Thyroid gland (tissue), 4 donors: ENCODE measurements at regions not wholly inside any gene's neighbourhood (a gene's known extent, or its start where the extent isn't known, plus 50 kb on each side); places are given as distances from the start of the nearest gene placed in this dataset.
"Not testable (repeated sequence)": the region's sequence is repeated elsewhere in the genome, so short reads cannot be mapped to it uniquely, and the experiment has no call there.

ENCODE experiments used
- DNase-seq, 2 donors: peaks; one replicate each; pipeline ENCODE4 v3.0.0-alpha.2; 2019
- H3K27ac ChIP-seq, 3 donors: fragments of 200-600 bp; sonication (generic); 1 replicate in 2 of 3; 2 replicates in 1 of 3; pipeline ENCODE4 v1.5.1; 2016 to 2019; ENCODE audit warnings: mild to moderate bottlenecking in 1 of 3, moderate library complexity in 1 of 3
- H3K27me3 ChIP-seq: fragments of 200-600 bp; sonication (generic); one replicate; pipeline ENCODE4 v1.5.1; 2019
- H3K36me3 ChIP-seq, 2 donors: fragments of 200-600 bp; sonication (generic); one replicate each; pipeline ENCODE4 v1.5.1; 2016 to 2019
- H3K4me1 ChIP-seq, 2 donors: fragments of 200-600 bp; sonication (generic); one replicate each; pipeline ENCODE4 v1.5.1; 2017 to 2019
- H3K4me3 ChIP-seq, 3 donors: fragments of 200-600 bp; sonication (generic); replicated peaks in 1 of 3; 1 replicate in 2 of 3; 2 replicates in 1 of 3; pipeline ENCODE4 v1.5.1; 2016; ENCODE audit warnings: mild to moderate bottlenecking in 1 of 3
- H3K9me3 ChIP-seq: fragments of 200-600 bp; sonication (generic); one replicate; pipeline ENCODE4 v1.5.1; 2017
- POLR2A ChIP-seq, 2 donors: fragments of 450-650 bp; IDR thresholded peaks; one replicate each; pipeline ENCODE4 v1.6.1; 2017; ENCODE audit warnings: antibody characterized with exemption in 2 of 2, mild to moderate bottlenecking in 2 of 2, moderate library complexity in 1 of 2
- WGBS, 2 donors: methylation state at CpG; one replicate each; pipeline ENCODE4 v1.1.5; 2017; 5-methylcytosine and 5-hydroxymethylcytosine counted together
- intact Hi-C: fragments of 100-400 bp; cut with DNase I; formaldehyde crosslinking; loops from one replicate; pipeline ENCODE4 v1.15.1; 2023
- TF ChIP-seq, protein P1 (sequence below), 6 experiments: fragments of 200-600 bp in 3 of 6; fragments of 450-650 bp in 3 of 6; sonication (generic) in 3 of 6; IDR thresholded peaks; one replicate each; pipeline ENCODE4 v1.5.1; 2016 to 2019; ENCODE audit warnings: antibody characterized with exemption in 6 of 6, mild to moderate bottlenecking in 2 of 6, inconsistent platforms in 1 of 6, moderate library complexity in 1 of 6

DNA sequence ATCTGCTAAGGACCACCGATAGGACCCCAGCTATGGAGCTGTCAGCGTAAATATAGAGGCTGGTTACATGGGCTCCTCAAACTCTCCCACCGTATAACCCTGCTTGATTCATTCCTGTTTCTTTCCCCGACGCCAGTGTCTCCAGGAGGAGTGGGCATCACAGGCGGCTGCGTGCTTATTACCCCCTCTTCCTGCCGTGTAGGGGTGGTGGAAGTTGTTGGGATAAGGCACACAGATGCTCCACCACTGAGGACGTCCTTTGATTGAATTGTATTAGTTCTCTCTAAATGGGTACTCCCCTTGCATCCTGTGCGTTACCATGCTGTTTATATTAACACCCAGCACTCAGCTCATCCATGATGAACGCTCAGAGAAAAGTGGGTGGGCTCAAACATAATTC is 104.6 kb downstream of the ZBTB18 start:
- WGBS, 2 donors, result 83 to 84% methylated on average over 11 of the region's 11 CpGs

DNA sequence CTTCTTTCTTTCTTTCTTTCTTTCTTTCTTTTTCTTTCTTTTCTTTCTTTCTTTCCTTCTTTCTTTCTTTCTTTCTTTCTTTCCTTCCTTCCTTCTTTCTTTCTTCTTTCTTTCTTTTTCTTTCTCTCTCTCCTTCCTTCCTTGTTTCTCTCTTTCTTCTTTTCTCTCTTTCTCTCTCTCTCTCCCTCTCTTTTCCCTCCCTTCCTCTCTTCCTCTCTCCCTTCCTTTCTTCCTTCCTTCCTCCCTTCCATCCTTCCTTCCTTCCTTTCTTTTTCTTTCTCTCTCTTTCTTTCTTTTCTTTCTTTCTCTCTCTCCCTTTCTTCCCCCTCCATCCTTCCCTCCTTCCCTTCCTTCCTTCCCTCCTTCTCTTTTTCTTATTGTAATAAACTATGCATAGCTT is 105.5 kb downstream of the ZBTB18 start:
- H3K27me3 ChIP-seq, H3K4me3 ChIP-seq, H3K9me3 ChIP-seq, H3K27ac ChIP-seq, H3K4me1 ChIP-seq, DNase-seq, H3K36me3 ChIP-seq, intact Hi-C loops: not testable (repeated sequence)

More for the DNA sequence above, 104.6 kb downstream of the ZBTB18 start:
- Histone ChIP-seq H3K9me3 (no peaks in the 10 kb centered on the region), H3K27ac (no peak overlapping the region), H3K4me1 (no peaks in the 10 kb centered on the region), H3K36me3 (no peaks in the 10 kb centered on the region), H3K4me3 (no peak overlapping the region), H3K27me3 (no peaks in the 10 kb centered on the region)
- intact Hi-C loops, result no loop called here
- DNase-seq, result no peak
- TF ChIP-seq, protein P1, sequence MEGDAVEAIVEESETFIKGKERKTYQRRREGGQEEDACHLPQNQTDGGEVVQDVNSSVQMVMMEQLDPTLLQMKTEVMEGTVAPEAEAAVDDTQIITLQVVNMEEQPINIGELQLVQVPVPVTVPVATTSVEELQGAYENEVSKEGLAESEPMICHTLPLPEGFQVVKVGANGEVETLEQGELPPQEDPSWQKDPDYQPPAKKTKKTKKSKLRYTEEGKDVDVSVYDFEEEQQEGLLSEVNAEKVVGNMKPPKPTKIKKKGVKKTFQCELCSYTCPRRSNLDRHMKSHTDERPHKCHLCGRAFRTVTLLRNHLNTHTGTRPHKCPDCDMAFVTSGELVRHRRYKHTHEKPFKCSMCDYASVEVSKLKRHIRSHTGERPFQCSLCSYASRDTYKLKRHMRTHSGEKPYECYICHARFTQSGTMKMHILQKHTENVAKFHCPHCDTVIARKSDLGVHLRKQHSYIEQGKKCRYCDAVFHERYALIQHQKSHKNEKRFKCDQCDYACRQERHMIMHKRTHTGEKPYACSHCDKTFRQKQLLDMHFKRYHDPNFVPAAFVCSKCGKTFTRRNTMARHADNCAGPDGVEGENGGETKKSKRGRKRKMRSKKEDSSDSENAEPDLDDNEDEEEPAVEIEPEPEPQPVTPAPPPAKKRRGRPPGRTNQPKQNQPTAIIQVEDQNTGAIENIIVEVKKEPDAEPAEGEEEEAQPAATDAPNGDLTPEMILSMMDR (IDR thresholded peaks at IDR 0.05), result no peak
- no peak for TF ChIP-seq POLR2A (IDR thresholded peaks at IDR 0.05)

DNA sequence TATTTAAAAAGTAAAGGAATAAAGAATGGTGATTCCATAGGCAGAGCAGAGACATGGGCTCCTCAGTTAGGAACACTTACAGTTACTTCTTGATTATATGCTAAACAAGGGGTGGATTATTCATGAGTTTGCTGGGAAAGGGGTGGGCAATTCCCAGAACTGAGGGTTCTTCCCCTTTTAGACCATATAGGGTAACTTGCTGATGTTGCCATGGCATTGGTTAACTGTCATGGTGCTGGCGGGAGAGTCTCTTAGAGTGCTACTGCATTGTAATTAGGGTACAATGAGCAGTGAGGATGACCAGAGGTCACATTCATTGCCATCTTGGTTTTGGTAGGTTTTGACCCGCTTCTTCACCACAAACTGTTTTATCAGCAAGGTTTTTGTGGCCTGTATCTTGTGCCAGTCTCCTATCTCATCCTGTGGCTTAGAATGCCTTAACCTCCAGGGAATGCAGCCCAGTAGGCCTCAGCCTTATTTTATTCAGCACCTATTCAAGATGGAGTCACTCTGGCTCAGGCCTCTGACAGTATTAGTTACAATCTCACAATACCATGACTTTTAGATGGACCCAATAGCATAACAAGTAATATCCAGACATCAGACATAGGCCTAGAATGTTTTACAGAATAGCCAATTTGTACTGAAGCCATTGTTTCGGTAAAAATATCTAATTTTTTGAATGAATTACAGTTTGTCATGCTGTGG is 106.8 kb downstream of the ZBTB18 start:
- Histone ChIP-seq H3K4me1 (no peaks in the 10 kb centered on the region), H3K9me3 (no peaks in the 10 kb centered on the region), H3K27me3 (no peaks in the 10 kb centered on the region), H3K27ac (no peak overlapping the region), H3K4me3 (no peak overlapping the region), H3K36me3 (no peaks in the 10 kb centered on the region)
- TF ChIP-seq POLR2A (IDR thresholded peaks at IDR 0.05), result no peak
- TF ChIP-seq, protein P1 (IDR thresholded peaks at IDR 0.05), result no peak
- no peak for DNase-seq
- intact Hi-C loops, result no loop called here
- 97% methylated on average over 3 of the region's 3 CpGs for WGBS, 2 donors

DNA sequence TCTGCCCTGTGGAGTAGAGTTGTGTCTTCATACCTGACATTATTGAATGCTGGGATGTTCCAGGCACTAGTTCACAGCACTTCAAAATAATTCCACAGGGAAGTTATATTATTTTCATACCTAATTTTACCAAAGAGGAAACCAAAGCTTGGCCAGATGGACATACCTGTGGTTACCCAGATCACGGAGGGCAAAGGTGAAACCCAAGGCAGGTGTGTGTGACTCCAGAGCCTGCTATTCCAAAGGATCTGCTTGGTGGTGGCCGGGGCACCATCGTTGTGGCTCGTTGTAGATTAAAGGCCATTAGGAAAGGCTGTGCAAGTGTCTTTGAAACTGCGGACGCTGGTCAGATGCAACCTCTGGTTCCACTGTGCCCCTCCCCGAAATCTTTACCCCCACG is 108.6 kb downstream of the ZBTB18 start:
- no peak for DNase-seq
- Histone ChIP-seq H3K4me3 (no peak overlapping the region), H3K9me3 (no peaks in the 10 kb centered on the region), H3K36me3 (no peaks in the 10 kb centered on the region), H3K4me1 (no peaks in the 10 kb centered on the region), H3K27ac (no peak overlapping the region), H3K27me3 (no peaks in the 10 kb centered on the region)
- intact Hi-C loops, result no loop called here
- 77 to 88% methylated on average over 8 of the region's 8 CpGs for WGBS, 2 donors
- no peak for TF ChIP-seq POLR2A (IDR thresholded peaks at IDR 0.05)
- TF ChIP-seq, protein P1 (IDR thresholded peaks at IDR 0.05), result no peak

DNA sequence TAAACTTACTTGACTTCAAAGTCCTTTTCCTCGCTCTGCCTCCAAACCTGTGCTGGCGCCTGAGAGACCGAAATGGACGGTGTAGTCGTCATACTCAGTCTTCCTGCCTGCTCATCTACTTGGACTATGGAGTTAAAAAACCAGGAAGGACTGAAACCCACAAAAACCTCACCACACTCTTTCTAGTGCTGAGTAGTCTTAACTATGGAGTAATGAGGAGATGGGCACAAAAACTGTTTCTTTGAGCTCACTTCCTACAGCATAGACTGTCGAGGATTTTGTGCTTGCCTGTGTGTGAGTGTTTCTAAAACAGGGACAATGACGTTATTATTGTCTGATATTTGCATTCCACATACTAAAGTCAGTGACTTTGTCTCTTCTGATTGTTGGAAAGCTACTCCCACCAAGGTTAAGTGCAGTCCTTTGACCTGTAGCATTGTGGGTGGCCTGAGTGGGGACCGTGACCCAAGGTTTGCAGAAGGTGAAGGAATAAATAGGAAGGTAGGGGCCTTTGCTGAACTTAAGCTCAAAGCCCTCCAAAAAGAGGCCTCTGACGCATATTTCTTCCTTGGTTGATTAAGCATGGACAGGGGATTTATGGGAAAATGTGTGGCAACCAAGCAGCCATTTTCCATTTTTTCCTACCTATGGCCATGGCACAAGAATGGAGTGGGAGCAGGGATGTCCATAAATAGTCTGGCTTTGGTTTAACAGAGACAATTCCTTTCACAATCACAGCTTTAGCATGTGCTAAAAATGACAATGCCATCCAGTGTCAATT is 109.6 kb downstream of the ZBTB18 start:
- DNase-seq, result no peak
- no peak overlapping the region for H3K4me3 ChIP-seq
- H3K27ac ChIP-seq, result no peak overlapping the region
- no peaks in the 10 kb centered on the region for H3K9me3 ChIP-seq
- no peaks in the 10 kb centered on the region for H3K36me3 ChIP-seq
- no peaks in the 10 kb centered on the region for H3K27me3 ChIP-seq
- TF ChIP-seq POLR2A (IDR thresholded peaks at IDR 0.05), result no peak
- intact Hi-C loops, result no loop called here
- H3K4me1 ChIP-seq, result no peaks in the 10 kb centered on the region
- 82 to 90% methylated on average over 9 of the region's 9 CpGs for WGBS, 2 donors

DNA sequence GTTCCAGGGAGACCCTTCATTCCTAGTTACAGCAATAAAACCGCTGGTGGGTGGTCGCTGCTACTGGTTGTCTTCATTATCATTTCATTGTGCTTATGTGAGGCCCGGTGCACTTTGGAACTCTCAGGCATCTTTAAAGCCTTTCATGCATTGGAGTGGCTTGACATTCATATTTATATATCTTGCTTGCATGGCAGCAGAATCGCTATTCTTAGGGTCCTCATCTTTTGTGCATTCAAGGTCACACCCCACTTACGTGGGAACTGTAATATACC is 110.1 kb downstream of the ZBTB18 start:
- DNase-seq, result no peak
- WGBS, 2 donors, result 54 to 57% methylated on average over 5 of the region's 5 CpGs

More for the DNA sequence above, 110.1 kb downstream of the ZBTB18 start:
- Histone ChIP-seq H3K27me3 (no peaks in the 10 kb centered on the region), H3K4me3 (no peak overlapping the region), H3K9me3 (no peaks in the 10 kb centered on the region), H3K4me1 (no peaks in the 10 kb centered on the region), H3K36me3 (no peaks in the 10 kb centered on the region), H3K27ac (no peak overlapping the region)
- TF ChIP-seq, protein P1 (IDR thresholded peaks at IDR 0.05), result no peak
- no peak for TF ChIP-seq POLR2A (IDR thresholded peaks at IDR 0.05)
- intact Hi-C loops, result no loop called here
